Cardiac muscle cell (in vitro differentiated cells and primary cell): ENCODE measurements at regions not wholly inside any gene's neighbourhood (a gene's known extent, or its start where the extent isn't known, plus 50 kb on each side); places are given as distances from the start of the nearest gene placed in this dataset.
A peak's percentile ranks its signal among the peaks of the same experiment; 100 is the strongest.

Experiments used
- DNase-seq, 2 donors: peaks; one replicate each; pipeline versions ENCODE4 v3.0.0 to v3.0.0-alpha.2; 2010 to 2017; ENCODE audit warnings: low read depth in 1 of 2, low spot score in 1 of 2
- H3K27ac ChIP-seq: fragments of 200-600 bp; sonication (generic); 2 replicates; pipeline ENCODE4 v1.5.1; 2016
- H3K27me3 ChIP-seq: fragments of 200-600 bp; sonication (generic); 2 replicates; pipeline ENCODE4 v1.6.0; 2016; ENCODE audit warnings: control low read depth
- H3K36me3 ChIP-seq: fragments of 200-600 bp; sonication (generic); 2 replicates; pipeline ENCODE4 v1.5.1; 2016; ENCODE audit warnings: control low read depth
- H3K4me1 ChIP-seq: fragments of 200-600 bp; sonication (generic); 2 replicates; pipeline ENCODE4 v1.8.1; 2017; ENCODE audit warnings: low read depth, mild to moderate bottlenecking, mixed run types
- H3K4me3 ChIP-seq: fragments of 200-600 bp; sonication (generic); 2 replicates; pipeline ENCODE4 v1.5.1; 2016; ENCODE audit warnings: mild to moderate bottlenecking
- H3K9me3 ChIP-seq: fragments of 200-600 bp; sonication (generic); 2 replicates; pipeline ENCODE4 v1.5.1; 2017; ENCODE audit warnings: low read depth, mild to moderate bottlenecking, control low read depth
- TF ChIP-seq, protein P1 (sequence below): IDR thresholded peaks from 2 replicates; pipeline ENCODE4 v1.5.1; 2012; ENCODE audit warnings: low read depth, mild to moderate bottlenecking, low read length

DNA sequence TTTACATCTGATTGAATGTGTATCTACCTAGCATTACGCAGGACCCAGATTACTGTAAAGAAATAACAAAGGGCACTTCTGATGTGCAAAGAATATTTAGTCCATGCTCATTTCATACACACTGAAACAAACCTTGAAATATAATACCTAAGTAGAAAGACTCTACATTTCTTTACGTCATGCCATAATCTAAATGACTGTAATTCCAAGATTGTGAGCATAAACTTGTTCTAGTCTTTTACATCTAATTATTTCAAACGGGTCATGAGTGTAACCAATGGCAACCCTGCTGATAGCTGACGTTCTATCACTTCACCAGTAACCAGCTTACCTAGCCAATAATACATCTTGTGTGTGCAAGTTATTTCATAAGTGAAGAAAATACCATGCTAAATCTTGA is 433.8 kb downstream of the PRKD1 start:
- H3K27me3 ChIP-seq: no peaks in the 10 kb centered on the region
- H3K9me3 ChIP-seq: no peaks in the 10 kb centered on the region
- TF ChIP-seq, protein P1, sequence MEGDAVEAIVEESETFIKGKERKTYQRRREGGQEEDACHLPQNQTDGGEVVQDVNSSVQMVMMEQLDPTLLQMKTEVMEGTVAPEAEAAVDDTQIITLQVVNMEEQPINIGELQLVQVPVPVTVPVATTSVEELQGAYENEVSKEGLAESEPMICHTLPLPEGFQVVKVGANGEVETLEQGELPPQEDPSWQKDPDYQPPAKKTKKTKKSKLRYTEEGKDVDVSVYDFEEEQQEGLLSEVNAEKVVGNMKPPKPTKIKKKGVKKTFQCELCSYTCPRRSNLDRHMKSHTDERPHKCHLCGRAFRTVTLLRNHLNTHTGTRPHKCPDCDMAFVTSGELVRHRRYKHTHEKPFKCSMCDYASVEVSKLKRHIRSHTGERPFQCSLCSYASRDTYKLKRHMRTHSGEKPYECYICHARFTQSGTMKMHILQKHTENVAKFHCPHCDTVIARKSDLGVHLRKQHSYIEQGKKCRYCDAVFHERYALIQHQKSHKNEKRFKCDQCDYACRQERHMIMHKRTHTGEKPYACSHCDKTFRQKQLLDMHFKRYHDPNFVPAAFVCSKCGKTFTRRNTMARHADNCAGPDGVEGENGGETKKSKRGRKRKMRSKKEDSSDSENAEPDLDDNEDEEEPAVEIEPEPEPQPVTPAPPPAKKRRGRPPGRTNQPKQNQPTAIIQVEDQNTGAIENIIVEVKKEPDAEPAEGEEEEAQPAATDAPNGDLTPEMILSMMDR: no peak
- H3K27ac ChIP-seq: no peak overlapping the region
- H3K4me3 ChIP-seq: no peak overlapping the region
- no peak for DNase-seq
- no peaks in the 10 kb centered on the region for H3K36me3 ChIP-seq
- H3K4me1 ChIP-seq: no peaks in the 10 kb centered on the region

DNA sequence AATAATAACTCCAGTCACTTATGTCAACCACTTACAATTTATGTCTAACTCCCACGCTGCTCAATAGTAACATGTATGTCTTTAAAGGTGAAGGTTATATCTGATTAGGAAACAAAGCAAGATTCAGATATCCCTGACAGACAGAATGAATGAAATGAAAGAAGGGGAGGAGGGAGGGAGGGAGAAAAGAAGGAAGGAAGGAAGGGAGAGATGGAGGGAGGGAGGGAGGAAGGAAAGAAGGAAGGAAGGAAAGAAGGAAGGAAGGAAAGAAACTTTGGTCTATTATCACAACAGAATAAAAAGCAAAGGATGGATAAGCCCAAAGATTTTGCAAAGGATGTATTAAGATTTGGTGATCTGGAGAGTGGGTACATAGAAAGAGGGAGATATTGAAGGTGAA is 433.3 kb downstream of the PRKD1 start:
- Histone ChIP-seq H3K36me3 (no peaks in the 10 kb centered on the region), H3K27me3 (no peaks in the 10 kb centered on the region), H3K4me1 (no peaks in the 10 kb centered on the region), H3K27ac (no peak overlapping the region), H3K9me3 (no peaks in the 10 kb centered on the region), H3K4me3 (no peak overlapping the region)
- TF ChIP-seq, protein P1: no peak
- DNase-seq: no peak

DNA sequence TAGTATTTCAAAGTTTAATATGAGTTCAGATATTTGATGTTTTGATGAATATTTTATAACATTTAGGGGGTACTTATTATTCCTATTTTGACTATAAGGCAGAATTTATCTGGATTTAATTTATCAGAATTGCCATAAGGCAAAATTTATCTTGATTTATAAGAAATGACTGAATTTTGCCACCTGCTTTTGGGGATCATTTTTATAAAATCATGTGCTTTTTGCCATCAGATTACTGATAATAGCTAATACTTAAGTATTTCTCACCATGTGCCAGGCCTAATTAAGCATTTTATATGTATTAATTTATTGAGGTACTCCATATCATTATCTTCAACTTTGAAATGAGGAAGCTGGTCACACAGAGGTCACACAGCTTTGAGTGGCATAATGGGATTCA is 423.7 kb downstream of the PRKD1 start:
- Histone ChIP-seq H3K9me3 (no peaks in the 10 kb centered on the region), H3K4me1 (no peaks in the 10 kb centered on the region), H3K27ac (no peak overlapping the region), H3K4me3 (no peak overlapping the region), H3K27me3 (no peaks in the 10 kb centered on the region), H3K36me3 (no peaks in the 10 kb centered on the region)
- DNase-seq: no peak
- TF ChIP-seq, protein P1: no peak

DNA sequence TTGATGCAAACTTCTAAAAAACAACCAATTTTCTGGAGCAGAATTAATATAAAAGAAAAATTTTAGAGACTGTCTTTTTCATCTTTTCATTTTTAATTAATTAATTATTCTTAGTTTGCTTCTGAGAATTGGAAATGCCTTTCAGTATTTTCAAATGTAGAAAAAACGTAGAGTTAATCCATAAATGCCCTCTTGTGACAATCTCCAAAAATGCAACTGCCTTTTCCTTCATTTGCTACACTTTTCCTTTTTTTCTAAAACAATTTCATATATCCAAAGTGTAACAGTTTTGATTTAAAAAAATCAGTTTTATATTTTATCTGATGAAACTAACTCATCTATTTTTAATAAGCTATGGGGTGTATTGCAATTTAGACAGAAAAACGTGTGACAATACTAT is 409.3 kb downstream of the PRKD1 start:
- Histone ChIP-seq H3K9me3 (no peaks in the 10 kb centered on the region), H3K4me1 (no peaks in the 10 kb centered on the region), H3K36me3 (no peaks in the 10 kb centered on the region), H3K27me3 (no peaks in the 10 kb centered on the region), H3K4me3 (no peak overlapping the region), H3K27ac (no peak overlapping the region)
- DNase-seq: peak in 1 of 2 donors; percentile 22
- TF ChIP-seq, protein P1: peak; percentile 45

DNA sequence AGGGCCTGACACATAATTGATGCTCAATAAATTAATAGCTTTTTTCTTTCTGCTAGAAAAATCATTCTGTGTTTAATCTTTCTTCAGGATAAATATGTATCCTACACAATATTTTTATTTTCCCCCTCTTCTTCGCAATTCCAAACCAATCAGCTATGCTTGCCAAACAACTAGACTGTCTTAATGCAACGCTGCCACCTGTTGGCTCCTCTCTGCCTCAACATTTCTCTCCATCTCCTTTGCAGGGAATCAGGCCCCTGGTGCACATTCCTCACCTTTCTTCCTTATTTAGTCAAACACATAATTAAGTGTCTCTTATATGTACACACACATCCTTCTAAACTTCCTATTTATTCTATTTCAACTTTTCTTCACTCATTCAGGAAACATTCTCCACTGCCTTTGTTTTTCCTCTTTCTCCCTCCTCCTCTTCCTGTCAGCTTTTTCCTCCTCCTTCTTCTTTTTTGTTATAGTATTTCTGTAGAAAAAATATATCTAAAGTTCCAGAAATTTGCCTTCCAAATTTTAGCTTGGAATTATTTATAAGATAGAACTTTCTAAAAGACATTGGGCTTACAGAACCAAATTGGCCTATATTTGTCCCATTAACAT is 406.0 kb downstream of the PRKD1 start:
- H3K27me3 ChIP-seq: no peaks in the 10 kb centered on the region
- peak; percentile 18 to 20 for DNase-seq
- no peak overlapping the region for H3K4me3 ChIP-seq
- H3K36me3 ChIP-seq: no peaks in the 10 kb centered on the region
- TF ChIP-seq, protein P1: peak; percentile 40
- H3K4me1 ChIP-seq: no peaks in the 10 kb centered on the region
- H3K27ac ChIP-seq: no peak overlapping the region
- no peaks in the 10 kb centered on the region for H3K9me3 ChIP-seq
